K562 (cell line): ENCODE measurements at regions not wholly inside any gene's neighbourhood (a gene's known extent, or its start where the extent isn't known, plus 50 kb on each side); places are given as distances from the start of the nearest gene placed in this dataset.

Source experiments
- ATAC-seq: fragments of 200-7000 bp; cut with Tn5 transposase; 3 replicates; pipeline ENCODE4 v1.9.1; 2020; ENCODE audit warnings: moderate library complexity
- BruUV-seq: library from RNA; stranded (reverse); fragments of 400-500 nt; replicated peaks from 2 replicates; lab custom pipeline; 2021; lab: Mats Ljungman, UMichigan
- CTCF ChIA-PET: fragments of 300-600 bp; formaldehyde crosslinking; extraction: SDS; loops from one replicate; lab custom pipeline; 2021; ENCODE audit warnings: low intra/inter-chr PET ratio; lab: Yijun Ruan, JAX
- POLR2A ChIA-PET: fragments of 300-600, 350-650 bp; sonication (Branson Sonifier 250); formaldehyde crosslinking; extraction: SDS; loops from one replicate; lab custom pipeline; 2021; ENCODE audit warnings: antibody characterized with exemption, inconsistent platforms; lab: Yijun Ruan, JAX
- DNase-seq, 4 experiments: peaks; one replicate each; pipeline versions ENCODE4 v3.0.0 to v3.0.0-alpha.2; 2011 to 2018; ENCODE audit warnings: low spot score in 3 of 4, mixed read lengths in 3 of 4; ENCODE audit errors: extremely low read depth in 1 of 4
- FAIRE-seq: peaks from 2 replicates; lab custom pipeline; 2011; peaks lifted over from hg19 to GRCh38; lab: Jason Lieb, UNC
- H2AFZ ChIP-seq: 2 replicates; pipeline ENCODE4 v1.6.0; 2011; ENCODE audit warnings: low read depth, low read length, control low read depth, inconsistent platforms
- H3K27ac ChIP-seq: fragments of 200-600 bp; 3 replicates; pipeline ENCODE4 v1.8.0; 2011; ENCODE audit warnings: low read depth, mild to moderate bottlenecking, control low read depth, inconsistent platforms, low read length, moderate library complexity, mixed read lengths; ENCODE audit errors: extremely low read depth
- H3K27me3 ChIP-seq, 2 experiments: fragments of 300-600 bp in 1 of 2; 2 replicates in 1 of 2; 3 replicates in 1 of 2; pipeline versions ENCODE4 v1.6.0 to v1.8.0; 2011; ENCODE audit warnings: inconsistent platforms in 2 of 2, low read length in 2 of 2, mild to moderate bottlenecking in 1 of 2, mixed read lengths in 1 of 2, moderate library complexity in 1 of 2; ENCODE audit not compliant: control insufficient read depth in 2 of 2, insufficient read depth in 2 of 2
- H3K36me3 ChIP-seq: fragments of 300-600 bp; 3 replicates; pipeline ENCODE4 v1.8.0; 2011; ENCODE audit warnings: mild to moderate bottlenecking, low read length, inconsistent platforms; ENCODE audit not compliant: control insufficient read depth, insufficient read depth
- H3K4me1 ChIP-seq, 2 experiments: fragments of 200-600 bp in 1 of 2; replicated peaks in 1 of 2; 2 replicates in 1 of 2; 3 replicates in 1 of 2; pipeline versions ENCODE4 v1.5.1 to v1.8.0; 2011; ENCODE audit warnings: inconsistent platforms in 2 of 2, low read length in 2 of 2, mild to moderate bottlenecking in 1 of 2, mixed read lengths in 1 of 2, moderate library complexity in 1 of 2; ENCODE audit not compliant: control insufficient read depth in 2 of 2, insufficient read depth in 2 of 2
- H3K4me2 ChIP-seq: 2 replicates; pipeline ENCODE4 v1.6.1; 2011; ENCODE audit warnings: low read length, control low read depth, inconsistent platforms, mixed read lengths; ENCODE audit not compliant: insufficient read depth
- H3K4me3 ChIP-seq: fragments of 200-600 bp; sonication (generic), shearing (Covaris generic); 2 replicates; pipeline ENCODE4 v1.5.1; 2016; ENCODE audit warnings: control low read depth, inconsistent platforms
- H3K79me2 ChIP-seq: fragments of 200-600 bp; 3 replicates; pipeline ENCODE4 v1.8.0; 2011; ENCODE audit warnings: low read length, inconsistent platforms; ENCODE audit not compliant: control insufficient read depth, insufficient read depth
- H3K9ac ChIP-seq, 2 experiments: 2 replicates each; pipeline versions ENCODE4 v1.6.0 to v1.6.1; 2011; ENCODE audit warnings: low read depth in 2 of 2, low read length in 2 of 2, control low read depth in 1 of 2, inconsistent platforms in 1 of 2, mild to moderate bottlenecking in 1 of 2, mixed read lengths in 1 of 2; ENCODE audit not compliant: insufficient read depth in 1 of 2
- H3K9me1 ChIP-seq: one replicate; pipeline ENCODE4 v1.6.0; 2011; ENCODE audit warnings: inconsistent platforms, mild to moderate bottlenecking, low read length, moderate library complexity; ENCODE audit not compliant: control insufficient read depth, insufficient read depth
- H3K9me3 ChIP-seq: replicated peaks from 2 replicates; pipeline ENCODE4 v1.5.1; 2011; ENCODE audit warnings: low read depth, low read length, inconsistent platforms; ENCODE audit not compliant: control insufficient read depth, insufficient read depth
- H4K20me1 ChIP-seq: replicated peaks from 2 replicates; pipeline ENCODE4 v1.6.1; 2011; ENCODE audit warnings: low read length, inconsistent platforms, mixed read lengths; ENCODE audit not compliant: control insufficient read depth, insufficient read depth
- HDGF ChIP-seq: fragments of 450-650 bp; IDR thresholded peaks from 2 replicates; pipeline ENCODE4 v1.6.1; 2016
- NCOA6 ChIP-seq: fragments of 450-650 bp; IDR thresholded peaks from 2 replicates; pipeline ENCODE4 v1.6.1; 2017; ENCODE audit warnings: mild to moderate bottlenecking
- PCBP2 ChIP-seq: fragments of 200-400 bp; formaldehyde crosslinking; IDR thresholded peaks from 2 replicates; pipeline ENCODE4 v1.6.1; 2018; ENCODE audit warnings: low read length, low read depth, mild to moderate bottlenecking, moderate library complexity; ENCODE audit not compliant: poor library complexity, severe bottlenecking
- PRPF4 ChIP-seq: fragments of 200-400 bp; formaldehyde crosslinking; IDR thresholded peaks from one replicate; pipeline ENCODE4 v1.6.1; 2017; ENCODE audit warnings: low read length, low read depth, mild to moderate bottlenecking; ENCODE audit not compliant: insufficient read depth, poor library complexity, severe bottlenecking
- RFX5 ChIP-seq: IDR thresholded peaks from 2 replicates; pipeline ENCODE4 v1.6.1; 2011; ENCODE audit warnings: low read depth, mild to moderate bottlenecking, improper control_type of control experiment, low read length
- SNIP1 ChIP-seq: fragments of 450-650 bp; IDR thresholded peaks from 2 replicates; pipeline ENCODE4 v1.7.1; 2017; ENCODE audit warnings: low read depth, mild to moderate bottlenecking
- ZKSCAN1 ChIP-seq: fragments of 150-350 bp; IDR thresholded peaks from 2 replicates; pipeline ENCODE4 v1.6.1; 2016; ENCODE audit warnings: low read depth, low read length
- ZNF12 ChIP-seq: sonication (generic); formaldehyde crosslinking; IDR thresholded peaks from 2 replicates; pipeline ENCODE4 v1.4.0; 2020; ENCODE audit warnings: mild to moderate bottlenecking, missing genetic modification reagents
- ZNF589 ChIP-seq: fragments of 200-800 bp; sonication (Bioruptor generic); IDR thresholded peaks from 2 replicates; pipeline ENCODE4 v1.6.1; 2016; ENCODE audit warnings: low read depth, missing genetic modification characterization, missing compliant biosample characterization
- WGBS: fragments of 100-300 bp; shearing (Covaris generic); methylation state at CpG from one replicate; pipeline ENCODE4 v1.1.6; 2016; ENCODE audit warnings: low coverage, mixed read lengths; ENCODE audit not compliant: insufficient coverage; ENCODE audit errors: missing lambda C conversion rate; 5-methylcytosine and 5-hydroxymethylcytosine counted together
- in situ Hi-C: fragments of 300-500 bp; cut with MboI; formaldehyde crosslinking; loops from 4 replicates; pipeline ENCODE4 v1.15.0; 2018; ENCODE audit warnings: inconsistent platforms, mixed read lengths
- intact Hi-C: fragments of 100-400 bp; cut with micrococcal nuclease; formaldehyde crosslinking; loops from 2 replicates; pipeline ENCODE4 v1.14.2; 2022
- TF ChIP-seq, protein P1 (sequence below): fragments of 450-650 bp; IDR thresholded peaks from 2 replicates; pipeline ENCODE4 v1.6.1; 2018; ENCODE audit not compliant: partially characterized antibody
- TF ChIP-seq, protein P2 (sequence below), 2 experiments: fragments of 450-650 bp; IDR thresholded peaks; 2 replicates each; pipeline ENCODE4 v1.6.1; 2016
- TF ChIP-seq, protein P3 (sequence below), 2 experiments: IDR thresholded peaks; 2 replicates each; pipeline ENCODE4 v1.6.1; 2012; ENCODE audit warnings: improper control_type of control experiment in 2 of 2, low read depth in 2 of 2, low read length in 2 of 2, borderline replicate concordance in 1 of 2
- TF ChIP-seq, protein P4 (sequence below): fragments of 250-450 bp; sonication (Bioruptor Pico); IDR thresholded peaks from 2 replicates; pipeline ENCODE4 v1.8.0; 2022; ENCODE audit warnings: moderate library complexity, mild to moderate bottlenecking, inconsistent platforms

DNA sequence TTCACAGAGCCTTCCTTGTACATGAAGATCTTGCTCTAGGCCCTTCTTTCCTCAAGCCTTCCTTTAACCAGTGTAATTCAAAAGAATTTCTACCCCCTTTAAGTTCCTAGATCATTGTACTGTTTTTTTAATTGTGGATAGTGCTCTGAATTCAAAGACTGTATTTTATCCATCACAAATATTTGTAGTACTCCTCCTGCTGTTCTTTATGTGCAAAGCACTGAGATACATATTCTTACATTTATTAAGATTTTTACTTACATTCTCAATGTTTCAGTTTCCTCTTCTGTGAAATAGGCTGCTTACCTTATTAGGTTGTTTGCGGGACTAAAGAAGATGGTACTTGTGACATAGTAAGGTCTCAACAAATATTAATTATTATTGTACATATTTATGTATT is 168.8 kb upstream of the PDE4B start:
- peaks cover 77% of the 10 kb centered on the region for H3K36me3 ChIP-seq
- BruUV-seq, result no TSS peak
- H3K4me2 ChIP-seq, result no peak overlapping the region
- ChIA-PET CTCF (interaction anchor here (0.5 kb wide), 1 partner anchor 216 kb away, joined by 3 read pairs; no protein-coding TSS in a partner anchor), POLR2A (interaction anchor here (0.6 kb wide), 1 partner anchor 9 kb away, joined by 4 read pairs; no protein-coding TSS in a partner anchor)
- ATAC-seq, result no peak
- H3K9ac ChIP-seq, result no peak overlapping the region
- no peak for FAIRE-seq
- no peaks in the 10 kb centered on the region for H3K79me2 ChIP-seq
- in situ Hi-C loops, result no loop called here
- no peak overlapping the region for H3K27ac ChIP-seq
- no peak overlapping the region for H2AFZ ChIP-seq
- WGBS, result 95% methylated on average over 1 of the region's 1 CpG
- intact Hi-C loops, result no loop called here
- H3K4me1 ChIP-seq, result no peaks in the 10 kb centered on the region; a peak in 1 of 5 replicates
- H4K20me1 ChIP-seq, result no peaks in the 10 kb centered on the region
- no peaks in the 10 kb centered on the region for H3K9me3 ChIP-seq
- no peaks in the 10 kb centered on the region for H3K9me1 ChIP-seq
- H3K4me3 ChIP-seq, result no peak overlapping the region
- no peaks in the 10 kb centered on the region for H3K27me3 ChIP-seq
- DNase-seq, result no peak
- TF ChIP-seq, protein P1, sequence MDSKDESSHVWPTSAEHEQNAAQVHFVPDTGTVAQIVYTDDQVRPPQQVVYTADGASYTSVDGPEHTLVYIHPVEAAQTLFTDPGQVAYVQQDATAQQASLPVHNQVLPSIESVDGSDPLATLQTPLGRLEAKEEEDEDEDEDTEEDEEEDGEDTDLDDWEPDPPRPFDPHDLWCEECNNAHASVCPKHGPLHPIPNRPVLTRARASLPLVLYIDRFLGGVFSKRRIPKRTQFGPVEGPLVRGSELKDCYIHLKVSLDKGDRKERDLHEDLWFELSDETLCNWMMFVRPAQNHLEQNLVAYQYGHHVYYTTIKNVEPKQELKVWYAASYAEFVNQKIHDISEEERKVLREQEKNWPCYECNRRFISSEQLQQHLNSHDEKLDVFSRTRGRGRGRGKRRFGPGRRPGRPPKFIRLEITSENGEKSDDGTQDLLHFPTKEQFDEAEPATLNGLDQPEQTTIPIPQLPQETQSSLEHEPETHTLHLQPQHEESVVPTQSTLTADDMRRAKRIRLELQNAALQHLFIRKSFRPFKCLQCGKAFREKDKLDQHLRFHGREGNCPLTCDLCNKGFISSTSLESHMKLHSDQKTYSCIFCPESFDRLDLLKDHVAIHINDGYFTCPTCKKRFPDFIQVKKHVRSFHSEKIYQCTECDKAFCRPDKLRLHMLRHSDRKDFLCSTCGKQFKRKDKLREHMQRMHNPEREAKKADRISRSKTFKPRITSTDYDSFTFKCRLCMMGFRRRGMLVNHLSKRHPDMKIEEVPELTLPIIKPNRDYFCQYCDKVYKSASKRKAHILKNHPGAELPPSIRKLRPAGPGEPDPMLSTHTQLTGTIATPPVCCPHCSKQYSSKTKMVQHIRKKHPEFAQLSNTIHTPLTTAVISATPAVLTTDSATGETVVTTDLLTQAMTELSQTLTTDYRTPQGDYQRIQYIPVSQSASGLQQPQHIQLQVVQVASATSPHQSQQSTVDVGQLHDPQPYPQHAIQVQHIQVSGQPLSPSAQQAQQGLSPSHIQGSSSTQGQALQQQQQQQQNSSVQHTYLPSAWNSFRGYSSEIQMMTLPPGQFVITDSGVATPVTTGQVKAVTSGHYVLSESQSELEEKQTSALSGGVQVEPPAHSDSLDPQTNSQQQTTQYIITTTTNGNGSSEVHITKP, result no peak
- TF ChIP-seq ZNF589 (no peak), PRPF4 (no peak), RFX5 (no peak), HDGF (no peak), PCBP2 (no peak), SNIP1 (no peak), NCOA6 (no peak), ZNF12 (no peak), ZKSCAN1 (no peak)
- TF ChIP-seq, protein P2, sequence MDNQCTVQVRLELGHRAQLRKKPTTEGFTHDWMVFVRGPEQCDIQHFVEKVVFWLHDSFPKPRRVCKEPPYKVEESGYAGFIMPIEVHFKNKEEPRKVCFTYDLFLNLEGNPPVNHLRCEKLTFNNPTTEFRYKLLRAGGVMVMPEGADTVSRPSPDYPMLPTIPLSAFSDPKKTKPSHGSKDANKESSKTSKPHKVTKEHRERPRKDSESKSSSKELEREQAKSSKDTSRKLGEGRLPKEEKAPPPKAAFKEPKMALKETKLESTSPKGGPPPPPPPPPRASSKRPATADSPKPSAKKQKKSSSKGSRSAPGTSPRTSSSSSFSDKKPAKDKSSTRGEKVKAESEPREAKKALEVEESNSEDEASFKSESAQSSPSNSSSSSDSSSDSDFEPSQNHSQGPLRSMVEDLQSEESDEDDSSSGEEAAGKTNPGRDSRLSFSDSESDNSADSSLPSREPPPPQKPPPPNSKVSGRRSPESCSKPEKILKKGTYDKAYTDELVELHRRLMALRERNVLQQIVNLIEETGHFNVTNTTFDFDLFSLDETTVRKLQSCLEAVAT (IDR thresholded peaks at IDR 0.05), result no peak
- TF ChIP-seq, protein P3, sequence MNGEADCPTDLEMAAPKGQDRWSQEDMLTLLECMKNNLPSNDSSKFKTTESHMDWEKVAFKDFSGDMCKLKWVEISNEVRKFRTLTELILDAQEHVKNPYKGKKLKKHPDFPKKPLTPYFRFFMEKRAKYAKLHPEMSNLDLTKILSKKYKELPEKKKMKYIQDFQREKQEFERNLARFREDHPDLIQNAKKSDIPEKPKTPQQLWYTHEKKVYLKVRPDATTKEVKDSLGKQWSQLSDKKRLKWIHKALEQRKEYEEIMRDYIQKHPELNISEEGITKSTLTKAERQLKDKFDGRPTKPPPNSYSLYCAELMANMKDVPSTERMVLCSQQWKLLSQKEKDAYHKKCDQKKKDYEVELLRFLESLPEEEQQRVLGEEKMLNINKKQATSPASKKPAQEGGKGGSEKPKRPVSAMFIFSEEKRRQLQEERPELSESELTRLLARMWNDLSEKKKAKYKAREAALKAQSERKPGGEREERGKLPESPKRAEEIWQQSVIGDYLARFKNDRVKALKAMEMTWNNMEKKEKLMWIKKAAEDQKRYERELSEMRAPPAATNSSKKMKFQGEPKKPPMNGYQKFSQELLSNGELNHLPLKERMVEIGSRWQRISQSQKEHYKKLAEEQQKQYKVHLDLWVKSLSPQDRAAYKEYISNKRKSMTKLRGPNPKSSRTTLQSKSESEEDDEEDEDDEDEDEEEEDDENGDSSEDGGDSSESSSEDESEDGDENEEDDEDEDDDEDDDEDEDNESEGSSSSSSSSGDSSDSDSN (IDR thresholded peaks at IDR 0.05; ENCODE audit: borderline replicate concordance in 1 of 2, low read depth in 2 of 2, low read length in 2 of 2), result no peak
- TF ChIP-seq, protein P4, sequence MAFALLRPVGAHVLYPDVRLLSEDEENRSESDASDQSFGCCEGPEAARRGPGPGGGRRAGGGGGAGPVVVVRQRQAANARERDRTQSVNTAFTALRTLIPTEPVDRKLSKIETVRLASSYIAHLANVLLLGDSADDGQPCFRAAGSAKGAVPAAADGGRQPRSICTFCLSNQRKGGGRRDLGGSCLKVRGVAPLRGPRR (CRISPR knock-in tag), result no peak
